Heart left ventricle (tissue), 16 donors: ENCODE measurements at regions not wholly inside any gene's neighbourhood (a gene's known extent, or its start where the extent isn't known, plus 50 kb on each side); places are given as distances from the start of the nearest gene placed in this dataset.

Experiments
- ATAC-seq, 4 donors: fragments of 200-7000 bp; cut with Tn5 transposase; one replicate each; pipeline ENCODE4 v1.9.1; 2020 to 2022; ENCODE audit warnings: moderate library complexity in 4 of 4, mild to moderate bottlenecking in 3 of 4, moderate number of reproducible peaks in 1 of 4
- DNase-seq, 5 donors: peaks; one replicate each; pipeline ENCODE4 v3.0.0-alpha.2; 2020
- H3K27ac ChIP-seq, 12 donors: fragments of 200-600 bp; sonication (generic) in 4 of 12; one replicate each; pipeline versions ENCODE4 v1.5.0 to v1.8.0; 2016 to 2022; ENCODE audit warnings: mild to moderate bottlenecking in 2 of 12
- H3K27me3 ChIP-seq, 9 donors: fragments of 200-600 bp; sonication (generic) in 2 of 9; one replicate each; pipeline versions ENCODE4 v1.5.1 to v1.8.0; 2016 to 2022; ENCODE audit warnings: mild to moderate bottlenecking in 3 of 9
- H3K36me3 ChIP-seq, 9 donors: fragments of 200-600 bp; sonication (generic) in 2 of 9; one replicate each; pipeline versions ENCODE4 v1.5.0 to v1.8.0; 2018 to 2022; ENCODE audit warnings: mild to moderate bottlenecking in 2 of 9
- H3K4me1 ChIP-seq, 12 donors: fragments of 200-600 bp; sonication (generic) in 4 of 12; one replicate each; pipeline versions ENCODE4 v1.5.0 to v1.8.0; 2016 to 2022; ENCODE audit warnings: mild to moderate bottlenecking in 3 of 12
- H3K4me3 ChIP-seq, 12 donors: fragments of 200-600 bp; sonication (generic) in 4 of 12; one replicate each; pipeline versions ENCODE4 v1.5.0 to v1.8.0; 2017 to 2022; ENCODE audit warnings: mild to moderate bottlenecking in 9 of 12, moderate library complexity in 4 of 12
- H3K9me3 ChIP-seq, 12 donors: fragments of 200-600 bp; sonication (generic) in 4 of 12; one replicate each; pipeline versions ENCODE4 v1.5.0 to v1.8.0; 2016 to 2022; ENCODE audit warnings: mild to moderate bottlenecking in 1 of 12
- POLR2A ChIP-seq, 2 donors: fragments of 450-650 bp; IDR thresholded peaks; one replicate each; pipeline ENCODE4 v1.6.1; 2017; ENCODE audit warnings: antibody characterized with exemption in 2 of 2, mild to moderate bottlenecking in 2 of 2, moderate library complexity in 2 of 2
- WGBS, 4 donors: extraction: QIAGEN DNeasy Blood & Tissue Kit in 2 of 4; methylation state at CpG; one replicate each; pipeline versions ENCODE4 v1.1.5 to v1.1.7; 2013 to 2018; 5-methylcytosine and 5-hydroxymethylcytosine counted together
- intact Hi-C, 10 donors: fragments of 100-400 bp; cut with DNase I; formaldehyde crosslinking; loops; one replicate each; pipeline versions ENCODE4 v1.11.1 to v1.14.2; 2022
- TF ChIP-seq, protein P1 (sequence below), 12 donors: fragments of 200-600 bp; sonication (generic) in 4 of 12; IDR thresholded peaks; one replicate each; pipeline versions ENCODE4 v1.5.0 to v1.8.0; 2018 to 2022; ENCODE audit warnings: antibody characterized with exemption in 12 of 12, mild to moderate bottlenecking in 5 of 12
- donor health status: ischemic (EF 13 %, LVEDD 7.1; RV severe dilation, severe dysfunction).
- donor health status: healthy with polysubstance abuse.
- donor health status: DM: no; HTN: yes; CAD: no.
- donor health status: DM: no; HTN: no; CAD: no.
- donor health status: ischemic (EF 25% LVEDD 6.9; RV normal size, moderate dysfunction).
- donor health status: ischemic (EF 25% LVEDD 5.7; RV mildly dilated, moderate dysfunction).
- donor health status: healthy.
- donor health status: DM: yes; HTN: yes; CAD: no.
- donor health status: ischemic (EF 35%, LVEDD 5.7; RV mildly dilated, moderate dysfunction).
- donor health status: nonischemic (EF 11% LVEDD 7.7; RV severe dilation, severe dysfunction).
- donor health status: DM: yes; HTN: yes; CAD: no.
- donor health status: PGD.
- donor health status: ischemic (EF 29% LVEDD 5.4; RV normal size, mild dysfunction).
- donor health status: nonischemic (EF 23%, LVEDD 6.1; RV moderate dilation, normal function).

DNA sequence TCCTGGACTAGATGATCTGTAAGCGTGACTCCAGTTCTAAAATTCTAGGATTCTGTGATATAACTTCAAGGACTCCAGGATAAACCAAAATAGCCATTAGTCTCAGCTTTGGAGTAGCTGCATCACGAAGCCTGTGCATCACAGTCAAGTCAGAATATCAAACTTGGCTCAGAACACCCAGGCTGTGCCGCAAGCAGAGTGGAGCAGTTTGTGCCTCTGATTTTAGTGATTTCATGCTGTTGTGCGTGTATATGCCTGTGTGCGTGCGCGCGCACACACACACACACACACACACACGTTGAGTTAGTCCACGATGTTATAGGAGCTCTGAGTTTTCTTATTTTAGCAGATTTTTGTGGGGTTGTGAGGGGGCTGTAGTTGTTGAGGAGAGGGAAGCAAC, 356.6 kb upstream of the KCNH8 start:
- 78 to 94% (median 82%) methylated on average over 10 of the region's 10 CpGs for WGBS, 4 donors
- no peak for ATAC-seq
- Histone ChIP-seq H3K4me3 (no peak overlapping the region), H3K36me3 (no peaks in the 10 kb centered on the region), H3K27me3 (no peaks in the 10 kb centered on the region), H3K4me1 (no peaks in the 10 kb centered on the region), H3K9me3 (no peaks in the 10 kb centered on the region), H3K27ac (no peak overlapping the region)
- no peak for DNase-seq
- intact Hi-C loops, result no loop called here
- no peak for TF ChIP-seq POLR2A (IDR thresholded peaks at IDR 0.05)
- TF ChIP-seq, protein P1, sequence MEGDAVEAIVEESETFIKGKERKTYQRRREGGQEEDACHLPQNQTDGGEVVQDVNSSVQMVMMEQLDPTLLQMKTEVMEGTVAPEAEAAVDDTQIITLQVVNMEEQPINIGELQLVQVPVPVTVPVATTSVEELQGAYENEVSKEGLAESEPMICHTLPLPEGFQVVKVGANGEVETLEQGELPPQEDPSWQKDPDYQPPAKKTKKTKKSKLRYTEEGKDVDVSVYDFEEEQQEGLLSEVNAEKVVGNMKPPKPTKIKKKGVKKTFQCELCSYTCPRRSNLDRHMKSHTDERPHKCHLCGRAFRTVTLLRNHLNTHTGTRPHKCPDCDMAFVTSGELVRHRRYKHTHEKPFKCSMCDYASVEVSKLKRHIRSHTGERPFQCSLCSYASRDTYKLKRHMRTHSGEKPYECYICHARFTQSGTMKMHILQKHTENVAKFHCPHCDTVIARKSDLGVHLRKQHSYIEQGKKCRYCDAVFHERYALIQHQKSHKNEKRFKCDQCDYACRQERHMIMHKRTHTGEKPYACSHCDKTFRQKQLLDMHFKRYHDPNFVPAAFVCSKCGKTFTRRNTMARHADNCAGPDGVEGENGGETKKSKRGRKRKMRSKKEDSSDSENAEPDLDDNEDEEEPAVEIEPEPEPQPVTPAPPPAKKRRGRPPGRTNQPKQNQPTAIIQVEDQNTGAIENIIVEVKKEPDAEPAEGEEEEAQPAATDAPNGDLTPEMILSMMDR (IDR thresholded peaks at IDR 0.05), result no peak

DNA sequence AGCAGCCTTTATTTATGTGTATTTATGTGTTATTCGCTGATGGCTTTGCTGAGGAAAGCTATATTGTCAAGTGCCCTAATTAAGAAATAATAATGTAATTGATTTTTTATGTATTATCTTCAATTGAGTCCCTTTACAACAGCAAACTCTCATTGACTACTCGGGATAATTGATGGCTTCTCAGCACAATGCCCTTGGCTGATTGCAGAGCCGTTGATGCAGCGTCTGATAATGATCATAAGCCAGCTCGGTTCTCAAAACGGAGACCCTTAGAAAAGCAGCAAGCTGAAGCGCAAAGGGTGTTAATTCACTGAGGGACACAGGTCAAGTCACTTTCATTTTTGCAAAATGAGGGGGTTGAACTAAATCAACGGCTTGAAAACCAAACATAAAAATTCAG, 357.1 kb upstream of the KCNH8 start:
- no peak overlapping the region for H3K27ac ChIP-seq
- no peaks in the 10 kb centered on the region for H3K9me3 ChIP-seq
- H3K36me3 ChIP-seq, result no peaks in the 10 kb centered on the region
- no peaks in the 10 kb centered on the region for H3K27me3 ChIP-seq
- no peak for DNase-seq
- 73 to 81% (median 78%) methylated on average over 8 of the region's 8 CpGs for WGBS, 4 donors
- no peak overlapping the region for H3K4me3 ChIP-seq
- intact Hi-C loops, result no loop called here
- ATAC-seq, result no peak
- TF ChIP-seq, protein P1 (IDR thresholded peaks at IDR 0.05), result no peak
- TF ChIP-seq POLR2A (IDR thresholded peaks at IDR 0.05), result no peak
- H3K4me1 ChIP-seq, result no peaks in the 10 kb centered on the region

DNA sequence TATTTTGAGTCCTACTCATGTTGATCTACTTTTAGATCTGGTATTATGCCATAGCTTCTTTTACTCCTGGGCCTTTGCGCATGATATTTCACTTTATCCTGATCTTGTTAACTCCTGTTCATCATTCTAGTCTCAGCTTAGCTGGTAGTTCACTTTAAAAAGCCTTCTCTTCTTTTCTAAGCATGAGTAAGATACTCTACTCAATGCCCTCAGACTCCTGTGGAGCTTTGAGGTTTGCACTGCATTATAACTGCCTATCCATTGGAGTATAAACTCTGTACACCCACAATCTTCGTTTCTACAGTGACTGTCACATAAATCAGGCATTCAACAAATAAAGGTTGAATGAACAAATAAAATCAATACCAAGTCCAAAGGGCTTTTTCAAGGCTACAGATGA, 357.9 kb upstream of the KCNH8 start:
- DNase-seq (no peak), ATAC-seq (no peak)
- Histone ChIP-seq H3K27me3 (no peaks in the 10 kb centered on the region), H3K4me1 (no peaks in the 10 kb centered on the region), H3K4me3 (no peak overlapping the region), H3K9me3 (no peaks in the 10 kb centered on the region), H3K36me3 (no peaks in the 10 kb centered on the region), H3K27ac (no peak overlapping the region)
- WGBS, 4 donors, result 74 to 82% (median 77%) methylated on average over 2 of the region's 2 CpGs
- TF ChIP-seq, protein P1 (IDR thresholded peaks at IDR 0.05), result no peak
- TF ChIP-seq POLR2A (IDR thresholded peaks at IDR 0.05), result no peak
- intact Hi-C loops, result no loop called here

DNA sequence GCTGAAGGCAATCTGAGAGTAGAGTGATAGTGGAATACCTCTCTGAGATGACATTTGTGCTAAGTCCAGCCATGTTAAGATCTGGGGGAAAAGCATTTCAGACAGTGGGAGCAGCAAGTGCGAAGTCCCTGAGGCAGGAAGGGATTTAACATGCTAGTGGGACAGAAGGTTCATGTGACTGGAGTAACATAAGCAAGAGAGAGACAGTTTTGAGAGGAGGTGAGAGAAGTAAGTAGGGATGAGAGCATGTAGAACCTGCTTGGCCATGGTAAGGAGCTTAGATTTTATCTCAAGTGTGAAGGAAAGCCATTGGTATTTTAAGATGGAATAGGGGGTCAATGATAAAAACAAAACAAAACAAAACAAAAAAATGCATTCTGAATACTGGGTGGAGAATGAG, 358.6 kb upstream of the KCNH8 start:
- Histone ChIP-seq H3K9me3 (no peaks in the 10 kb centered on the region), H3K27me3 (no peaks in the 10 kb centered on the region), H3K36me3 (no peaks in the 10 kb centered on the region), H3K4me1 (no peaks in the 10 kb centered on the region), H3K27ac (no peak overlapping the region), H3K4me3 (no peak overlapping the region)
- no peak for TF ChIP-seq POLR2A (IDR thresholded peaks at IDR 0.05)
- TF ChIP-seq, protein P1 (IDR thresholded peaks at IDR 0.05), result no peak
- DNase-seq (no peak), ATAC-seq (no peak)
- intact Hi-C loops, result no loop called here
- WGBS, 4 donors, result 88 to 100% (median 95%) methylated on average over 1 of the region's 1 CpG
